NCI-H2196 (cell line): ENCODE measurements at regions not wholly inside any gene's neighbourhood (a gene's known extent, or its start where the extent isn't known, plus 50 kb on each side); places are given as distances from the start of the nearest gene placed in this dataset.

ENCODE experiments used
- DNase-seq: peaks from one replicate; lab custom pipeline; 2025; ENCODE audit not compliant: unreplicated experiment; lab: John Stamatoyannopoulos, UW

DNA sequence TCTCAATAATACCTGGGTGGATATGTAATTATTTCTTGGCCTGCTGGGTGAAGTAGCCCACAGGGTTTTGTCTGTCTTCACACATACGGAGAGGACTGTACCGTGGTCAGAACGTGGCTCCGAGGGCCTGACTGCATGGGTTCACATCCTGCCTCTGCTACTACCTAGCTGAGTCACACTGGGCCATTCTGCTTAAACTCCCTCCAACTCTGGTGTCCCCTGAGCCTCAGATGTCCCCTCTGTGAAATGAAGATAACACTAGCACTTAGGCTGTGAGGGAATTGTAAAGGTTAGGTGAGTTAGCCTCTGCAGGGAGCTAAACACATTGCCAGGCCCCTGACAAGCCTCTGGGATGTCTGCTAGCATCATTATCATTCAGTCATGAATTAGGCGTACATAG lies 120.1 kb upstream of the NABP1 start:
- DNase-seq: no peak

DNA sequence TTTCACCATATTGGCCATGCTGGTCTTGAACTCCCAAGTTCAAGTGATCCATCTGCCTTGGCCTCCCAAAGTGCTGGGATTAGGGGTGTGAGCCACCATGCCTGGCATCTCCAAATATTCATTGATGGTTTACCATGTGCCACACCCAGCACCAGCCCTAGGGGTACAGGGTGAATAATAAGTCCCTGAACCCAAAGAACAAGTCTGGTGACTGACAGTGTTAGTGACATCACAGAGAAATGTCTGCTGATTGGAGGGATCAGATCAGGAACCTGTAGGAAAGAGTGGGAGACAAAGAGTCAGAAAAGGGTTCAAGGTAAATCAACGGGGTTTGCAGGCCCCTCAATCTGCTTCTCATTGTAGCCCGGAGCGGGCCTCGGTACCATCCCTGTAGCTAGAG lies 118.4 kb upstream of the NABP1 start:
- no peak for DNase-seq

GRCh38 chr2:191560411-191560980 lies 117.4 kb upstream of the NABP1 start:
- DNase-seq: no peak

GRCh38 chr2:191565120-191565519 lies 112.8 kb upstream of the NABP1 start:
- DNase-seq: no peak

DNA sequence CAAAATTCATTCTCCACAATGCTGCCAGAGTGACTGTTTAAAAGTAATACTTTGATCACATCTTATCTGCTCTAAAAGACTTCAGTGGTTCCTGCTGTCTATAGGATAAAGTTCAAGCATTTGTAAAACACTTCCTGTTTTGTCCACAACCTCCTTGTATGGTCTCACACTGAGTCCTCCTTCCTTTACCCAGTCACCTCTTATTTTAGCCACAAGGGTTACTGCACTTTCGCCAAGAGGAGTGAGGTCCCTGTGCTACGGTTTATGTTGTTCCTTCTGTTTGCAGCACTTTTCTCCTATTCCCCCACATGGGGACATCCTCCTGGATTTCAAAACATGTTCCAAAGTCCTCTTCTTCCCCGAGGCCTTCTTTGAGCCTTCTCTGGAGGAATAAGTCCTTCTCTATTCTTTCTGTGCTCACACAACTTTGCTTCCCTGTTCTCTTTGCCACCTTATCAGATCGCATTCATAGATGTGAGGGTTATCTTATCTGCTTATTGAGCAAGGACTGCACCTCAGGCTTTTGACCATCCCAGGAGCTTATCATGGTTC lies 112.2 kb upstream of the NABP1 start:
- no peak for DNase-seq

- DNase-seq: peak; percentile 36
These were observed 111.6 kb upstream of the NABP1 start for GRCh38 chr2:191566344-191566743.

DNA sequence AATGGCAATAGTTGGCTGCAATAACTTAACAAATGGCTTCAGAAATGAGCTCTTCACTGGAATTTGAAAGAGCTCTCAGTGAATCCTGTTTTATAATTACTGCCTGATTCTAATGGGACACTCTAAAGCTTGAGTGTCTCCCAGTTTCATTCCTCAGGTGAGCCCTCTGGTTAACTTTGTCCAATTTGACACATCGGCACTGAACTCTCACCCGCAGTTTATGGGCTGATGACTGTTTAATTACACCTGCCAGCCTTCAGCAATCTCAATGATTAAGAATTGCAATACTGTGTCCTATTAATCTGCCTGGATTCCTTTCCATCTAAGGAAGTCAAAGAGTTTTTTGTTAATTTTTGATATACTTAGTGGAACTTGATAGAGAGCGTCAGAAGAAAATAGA lies 110.7 kb upstream of the NABP1 start:
- no peak for DNase-seq

DNA sequence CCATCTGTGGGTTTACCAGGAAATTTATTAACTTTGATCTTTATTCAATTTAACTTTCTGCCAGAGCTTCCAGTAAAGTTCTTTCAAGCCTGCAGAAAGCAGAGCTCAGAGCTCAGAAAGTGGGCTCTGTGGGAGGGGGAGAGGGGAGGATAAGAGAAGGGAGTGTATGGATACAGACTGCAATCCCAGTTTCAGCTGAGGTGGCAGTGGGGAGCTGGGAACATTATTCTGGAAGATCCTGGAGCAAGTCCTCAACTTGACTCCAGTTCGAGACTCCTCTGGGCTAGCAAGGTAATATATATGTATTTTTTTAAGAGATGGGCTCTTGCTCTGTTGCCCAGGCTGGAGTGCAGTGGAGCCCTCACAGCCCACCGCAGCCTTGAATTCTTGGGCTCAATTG lies 108.9 kb upstream of the NABP1 start:
- no peak for DNase-seq

- DNase-seq: no peak
These were observed 106.7 kb upstream of the NABP1 start for GRCh38 chr2:191571163-191571769.

- no peak for DNase-seq
These were observed 105.6 kb upstream of the NABP1 start for GRCh38 chr2:191572319-191572718.

DNA sequence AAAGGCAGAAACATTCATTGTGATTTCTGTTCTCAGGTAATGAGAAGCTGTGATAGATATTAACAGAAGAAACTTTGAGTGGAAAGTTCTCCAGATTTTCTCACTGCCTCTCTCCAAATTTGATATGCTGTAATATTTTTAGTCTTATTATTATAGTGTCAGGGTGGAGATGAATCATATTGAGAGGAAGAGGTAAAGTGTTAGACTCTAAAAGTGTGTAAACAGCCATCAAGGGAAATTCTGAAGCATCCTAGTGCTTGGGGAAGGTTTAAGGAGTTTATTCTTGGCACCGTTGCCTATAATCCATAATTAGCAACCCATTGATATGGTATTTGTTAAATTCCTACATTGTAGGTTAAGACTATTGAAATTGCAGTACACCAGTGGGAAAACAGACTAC lies 104.7 kb upstream of the NABP1 start:
- DNase-seq: no peak

DNA sequence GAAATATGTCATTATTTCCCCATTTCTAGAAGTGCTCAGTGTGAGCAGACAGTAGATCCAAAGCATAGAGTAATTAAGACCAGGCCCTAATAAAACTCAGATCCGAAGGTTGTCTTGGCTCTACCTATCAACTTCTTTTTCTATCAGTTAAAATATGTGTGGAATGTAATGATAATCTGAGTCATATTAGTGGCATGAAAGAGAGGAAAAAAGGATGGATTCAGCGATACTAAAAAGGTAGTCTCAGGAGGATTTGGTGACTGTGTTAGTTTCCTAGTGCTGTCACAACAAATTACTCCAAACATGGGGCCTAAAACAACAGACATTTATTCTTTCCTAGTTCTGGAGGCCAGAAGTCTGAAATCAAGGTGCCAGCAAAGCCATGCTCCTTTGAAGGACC lies 103.7 kb upstream of the NABP1 start:
- no peak for DNase-seq

DNA sequence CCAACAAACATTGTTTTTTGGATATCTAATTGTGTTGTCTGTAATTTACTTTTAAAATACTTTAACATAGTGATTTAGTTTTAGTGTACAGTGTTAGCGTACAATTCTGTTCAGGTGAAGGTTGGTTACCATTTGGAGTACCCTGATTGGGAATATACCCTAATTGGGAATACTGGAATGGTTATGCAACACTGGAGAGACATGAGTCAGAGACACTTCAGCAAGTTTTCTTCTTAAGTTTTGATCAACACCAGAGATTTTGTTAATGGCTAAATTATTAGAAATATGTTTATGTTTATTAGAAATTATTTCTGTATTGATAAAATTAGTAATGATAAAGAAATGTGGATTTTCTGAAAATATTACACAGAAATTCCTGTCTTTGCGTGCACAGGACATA lies 100.3 kb upstream of the NABP1 start:
- no peak for DNase-seq

DNA sequence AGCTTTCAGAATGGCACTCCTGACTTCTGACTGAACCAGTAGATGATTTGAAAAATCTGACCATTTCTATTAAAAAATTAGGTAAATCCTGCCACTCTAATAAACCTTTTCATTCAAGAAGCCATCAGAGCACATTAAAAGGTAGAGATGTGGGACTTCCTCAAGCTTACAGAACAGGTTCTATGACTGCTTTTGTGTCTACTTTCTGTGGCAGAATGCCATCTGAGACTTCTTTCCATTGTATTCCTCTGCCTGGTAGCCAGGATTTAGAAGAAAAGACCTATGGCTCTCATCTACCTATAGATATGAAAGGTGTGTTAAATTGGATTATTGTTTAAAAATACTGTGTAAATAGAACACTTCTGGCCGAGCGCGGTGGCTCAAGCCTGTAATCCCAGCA lies 99.9 kb upstream of the NABP1 start:
- DNase-seq: no peak

GRCh38 chr2:191580581-191580980 lies 97.4 kb upstream of the NABP1 start:
- DNase-seq: no peak

DNA sequence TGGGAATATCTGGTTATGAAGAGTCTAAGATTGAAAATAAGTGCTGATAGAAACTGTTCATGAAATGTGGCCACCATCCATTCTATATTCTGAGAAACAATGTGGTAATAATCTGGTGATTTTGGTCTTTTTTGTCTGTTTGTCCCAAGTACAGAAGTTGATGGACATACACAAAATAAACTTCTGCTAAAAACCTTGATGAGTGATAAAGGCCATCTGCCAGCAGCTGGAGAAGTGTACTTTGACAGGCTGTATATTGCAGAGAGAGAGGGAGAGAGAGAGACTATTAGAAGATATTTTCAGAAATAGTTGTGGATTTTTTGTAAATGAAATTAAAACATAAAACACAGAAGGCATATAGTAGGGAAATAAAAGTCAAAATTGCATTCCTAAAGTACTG lies 96.9 kb upstream of the NABP1 start:
- DNase-seq: no peak

DNA sequence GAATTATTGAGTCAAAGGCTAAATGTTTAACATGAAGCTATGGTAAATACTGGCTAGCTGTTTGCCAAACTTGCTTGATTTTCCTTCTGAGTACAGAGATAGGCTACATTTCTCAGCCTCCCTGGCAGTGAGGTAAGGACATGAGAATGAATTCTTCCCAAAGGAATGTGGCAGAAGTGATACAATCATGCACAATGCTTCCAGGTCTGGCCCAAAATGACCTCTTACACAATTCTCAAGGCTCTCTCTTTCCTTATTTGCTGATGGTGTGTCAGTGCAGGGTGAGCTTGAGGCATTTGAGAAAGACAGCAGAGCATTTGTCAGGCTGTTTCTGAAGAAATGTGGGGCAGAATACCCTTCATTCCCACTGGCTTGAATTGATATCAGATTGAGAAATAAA lies 95.6 kb upstream of the NABP1 start:
- no peak for DNase-seq

DNA sequence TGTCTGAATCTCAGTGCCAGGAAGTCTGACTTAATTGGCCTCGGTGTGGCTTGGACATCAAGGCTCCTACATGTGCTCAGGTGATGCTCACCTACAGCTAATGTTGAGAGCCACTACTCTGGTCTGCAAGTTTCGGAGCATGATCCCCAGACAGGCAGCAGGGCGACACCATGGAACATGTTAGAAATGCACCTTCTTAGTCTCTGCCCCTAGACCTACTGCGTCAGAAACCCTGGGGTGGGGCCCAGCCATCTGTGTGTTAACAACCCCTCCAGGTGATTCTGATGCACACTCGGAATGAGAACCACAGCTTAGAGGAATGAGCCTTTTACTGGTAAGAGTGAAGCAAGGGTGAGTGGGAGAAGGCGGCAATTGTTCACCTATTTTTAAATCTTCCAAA lies 86.9 kb upstream of the NABP1 start:
- no peak for DNase-seq

GRCh38 chr2:191593622-191594385 lies 84.1 kb upstream of the NABP1 start:
- DNase-seq: no peak

- no peak for DNase-seq
These were observed 80.7 kb upstream of the NABP1 start for GRCh38 chr2:191597186-191597751.

DNA sequence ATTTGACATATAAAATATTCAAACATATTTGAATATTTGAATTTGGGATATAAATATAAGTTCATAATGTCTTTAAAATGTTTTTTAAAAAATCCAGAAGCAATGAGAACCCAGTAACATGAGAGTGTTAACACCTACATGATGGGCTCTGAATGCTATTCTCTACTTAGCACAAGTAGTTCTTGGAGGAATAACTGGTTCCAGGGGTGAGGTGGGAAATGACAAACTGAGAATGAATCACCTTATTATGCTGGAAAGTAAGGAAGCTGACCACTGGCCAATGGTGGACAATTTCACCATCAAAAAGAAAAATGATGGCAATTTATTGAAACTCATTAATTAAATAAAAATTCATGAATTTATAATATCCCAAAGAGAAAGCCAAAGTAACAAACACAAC lies 79.6 kb upstream of the NABP1 start:
- DNase-seq: no peak

DNA sequence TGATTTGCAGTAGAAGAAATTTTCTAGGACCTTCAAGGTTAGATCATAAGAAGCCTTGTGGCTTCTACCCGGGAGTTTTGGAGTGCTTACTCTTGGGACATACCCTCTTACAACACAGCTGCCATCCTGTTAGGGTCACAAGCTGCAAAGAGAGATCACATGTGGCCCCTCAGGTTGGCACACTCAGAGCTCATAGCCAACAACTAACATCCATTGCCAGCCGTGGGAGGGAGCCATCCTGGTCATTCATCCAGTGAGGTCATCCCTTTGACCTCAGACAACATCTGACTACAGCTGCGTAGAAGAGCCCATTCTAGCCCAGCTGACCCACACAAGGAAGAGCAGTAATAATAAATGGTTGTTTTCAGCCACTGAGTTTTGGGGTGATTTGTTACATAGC lies 76.9 kb upstream of the NABP1 start:
- no peak for DNase-seq
